ENCODE measurements at regions not wholly inside any gene's neighbourhood (a gene's known extent, or its start where the extent isn't known, plus 50 kb on each side); places are given as distances from the start of the nearest gene placed in this dataset.

DNA sequence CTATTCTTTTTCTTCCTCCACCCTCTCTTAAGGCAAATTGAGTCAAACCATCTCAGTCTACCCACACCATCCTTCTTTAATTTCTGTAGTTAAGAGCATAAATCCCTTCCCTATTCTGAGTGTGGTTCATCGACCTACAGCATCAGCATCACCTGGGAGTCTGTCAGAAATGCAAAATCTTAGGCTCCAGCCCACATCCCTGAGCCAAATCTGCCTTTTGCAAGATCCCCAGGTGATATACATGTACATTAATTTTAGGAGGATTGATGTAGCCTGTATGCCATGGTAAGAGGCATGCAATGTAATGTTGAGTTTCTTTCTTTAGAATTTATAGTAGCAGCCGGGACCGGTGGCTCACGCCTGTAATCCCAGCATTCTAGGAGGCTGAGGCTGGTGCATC is 151.7 kb upstream of the TNP1 start:
- no peaks in the 10 kb centered on the region for H3K36me3 ChIP-seq
- peaks cover 0 to 3% (median 0%) of the 10 kb centered on the region in 9 donors for H3K4me1 ChIP-seq
- TF ChIP-seq CTCF (IDR thresholded peaks at IDR 0.05): no peak
- H3K4me3 ChIP-seq: no peak overlapping the region
- 96 to 98% methylated on average over 4 of the region's 4 CpGs for WGBS, 2 donors
- DNase-seq: no peak
- intact Hi-C loops (cut with DNase I): no loop called here
- no peak for ATAC-seq
- H3K9me3 ChIP-seq: no peaks in the 10 kb centered on the region
- no peak overlapping the region for H3K27ac ChIP-seq
- no peaks in the 10 kb centered on the region for H3K27me3 ChIP-seq

- Histone ChIP-seq H3K27me3 (no peaks in the 10 kb centered on the region), H3K9me3 (no peaks in the 10 kb centered on the region), H3K36me3 (no peaks in the 10 kb centered on the region), H3K27ac (no peak overlapping the region), H3K4me3 (no peak overlapping the region), H3K4me1 (peaks cover 0 to 3% (median 0%) of the 10 kb centered on the region in 9 donors)
- no peak for TF ChIP-seq CTCF (IDR thresholded peaks at IDR 0.05)
- 96 to 97% methylated on average over 3 of the region's 3 CpGs for WGBS, 2 donors
- intact Hi-C loops (cut with DNase I): no loop called here
- ATAC-seq: no peak
- DNase-seq: no peak
Measured at GRCh38 chr2:217010173-217010572, 150.3 kb upstream of the TNP1 start.

DNA sequence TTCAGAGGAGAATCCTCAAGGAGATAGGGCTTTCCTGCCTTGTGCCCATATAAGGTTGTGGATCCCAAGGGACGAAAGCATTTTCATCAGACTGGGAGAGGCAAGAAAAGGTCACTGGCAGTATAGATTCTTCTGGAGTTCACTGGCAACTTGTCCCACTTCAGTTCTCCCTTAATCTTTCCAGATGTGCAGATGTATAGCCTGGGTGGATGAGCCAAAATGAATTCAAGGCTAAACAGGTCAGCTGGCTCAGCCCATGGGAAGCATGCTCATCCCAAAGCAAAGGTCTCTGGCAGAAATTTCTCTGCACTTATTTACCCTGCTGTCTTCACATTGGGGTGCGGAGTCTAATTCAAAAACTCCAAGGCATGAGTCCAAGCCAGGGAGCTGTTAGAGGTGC is 148.9 kb upstream of the TNP1 start:
- Histone ChIP-seq H3K27me3 (no peaks in the 10 kb centered on the region), H3K9me3 (no peaks in the 10 kb centered on the region), H3K27ac (no peak overlapping the region), H3K4me1 (peaks cover 0 to 12% (median 6%) of the 10 kb centered on the region in 9 donors), H3K36me3 (no peaks in the 10 kb centered on the region), H3K4me3 (no peak overlapping the region)
- ATAC-seq (no peak), DNase-seq (no peak)
- no peak for TF ChIP-seq CTCF (IDR thresholded peaks at IDR 0.05)
- intact Hi-C loops (cut with DNase I): no loop called here
- 42 to 45% methylated on average over 2 of the region's 2 CpGs for WGBS, 2 donors

- intact Hi-C loops (cut with DNase I): no loop called here
- Histone ChIP-seq H3K27me3 (no peaks in the 10 kb centered on the region), H3K9me3 (no peaks in the 10 kb centered on the region), H3K27ac (no peak overlapping the region), H3K4me1 (peaks cover 0 to 12% (median 6%) of the 10 kb centered on the region in 9 donors), H3K36me3 (no peaks in the 10 kb centered on the region), H3K4me3 (no peak overlapping the region)
- no peak for TF ChIP-seq CTCF (IDR thresholded peaks at IDR 0.05)
- ATAC-seq (no peak), DNase-seq (no peak)
- WGBS, 2 donors: 91 to 94% methylated on average over 3 of the region's 3 CpGs
Measured at GRCh38 chr2:217006217-217006616, 146.4 kb upstream of the TNP1 start.
